Esophagus muscularis mucosa (tissue), 3 donors: ENCODE measurements at regions not wholly inside any gene's neighbourhood (a gene's known extent, or its start where the extent isn't known, plus 50 kb on each side); places are given as distances from the start of the nearest gene placed in this dataset.

Source experiments
- CTCF ChIP-seq, 3 experiments: fragments of 200-600 bp in 2 of 3; fragments of 450-650 bp in 1 of 3; sonication (generic) in 2 of 3; IDR thresholded peaks; one replicate each; pipeline ENCODE4 v1.5.1; 2017 to 2019; ENCODE audit warnings: antibody characterized with exemption in 3 of 3, mild to moderate bottlenecking in 2 of 3, moderate library complexity in 1 of 3
- POLR2A ChIP-seq: fragments of 450-650 bp; IDR thresholded peaks from one replicate; pipeline ENCODE4 v1.6.1; 2017; ENCODE audit warnings: antibody characterized with exemption, moderate library complexity, mild to moderate bottlenecking, low read depth
- POLR2AphosphoS5 ChIP-seq, 2 donors: sonication (generic); formaldehyde crosslinking; IDR thresholded peaks; one replicate each; pipeline ENCODE4 v1.6.1; 2017; ENCODE audit warnings: antibody characterized with exemption in 2 of 2

DNA sequence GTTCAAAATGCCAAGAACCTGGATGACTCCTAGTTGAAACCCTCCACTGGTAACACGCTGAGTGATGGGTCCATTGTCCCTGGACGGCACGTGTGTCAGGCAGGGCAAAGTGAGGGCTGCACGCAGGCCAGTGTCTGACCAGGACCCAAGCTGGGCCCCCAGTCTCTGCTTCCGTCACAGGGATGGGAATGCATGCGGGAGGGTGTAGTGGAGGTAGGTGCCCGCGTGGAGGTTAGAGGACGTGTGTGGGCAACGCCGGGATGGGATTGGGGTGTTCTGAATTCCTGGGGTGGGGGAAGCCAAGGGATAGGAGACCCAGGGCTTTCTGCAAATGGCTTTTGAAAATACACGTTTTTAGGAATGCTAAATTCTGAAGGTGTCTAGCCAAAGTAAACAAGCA lies 943.3 kb downstream of the BRD1 start:
- TF ChIP-seq CTCF (IDR thresholded peaks at IDR 0.05) (no peak), POLR2AphosphoS5 (IDR thresholded peaks at IDR 0.05) (no peak), POLR2A (no peak)
